ENCODE measurements at regions not wholly inside any gene's neighbourhood (a gene's known extent, or its start where the extent isn't known, plus 50 kb on each side); places are given as distances from the start of the nearest gene placed in this dataset.

DNA sequence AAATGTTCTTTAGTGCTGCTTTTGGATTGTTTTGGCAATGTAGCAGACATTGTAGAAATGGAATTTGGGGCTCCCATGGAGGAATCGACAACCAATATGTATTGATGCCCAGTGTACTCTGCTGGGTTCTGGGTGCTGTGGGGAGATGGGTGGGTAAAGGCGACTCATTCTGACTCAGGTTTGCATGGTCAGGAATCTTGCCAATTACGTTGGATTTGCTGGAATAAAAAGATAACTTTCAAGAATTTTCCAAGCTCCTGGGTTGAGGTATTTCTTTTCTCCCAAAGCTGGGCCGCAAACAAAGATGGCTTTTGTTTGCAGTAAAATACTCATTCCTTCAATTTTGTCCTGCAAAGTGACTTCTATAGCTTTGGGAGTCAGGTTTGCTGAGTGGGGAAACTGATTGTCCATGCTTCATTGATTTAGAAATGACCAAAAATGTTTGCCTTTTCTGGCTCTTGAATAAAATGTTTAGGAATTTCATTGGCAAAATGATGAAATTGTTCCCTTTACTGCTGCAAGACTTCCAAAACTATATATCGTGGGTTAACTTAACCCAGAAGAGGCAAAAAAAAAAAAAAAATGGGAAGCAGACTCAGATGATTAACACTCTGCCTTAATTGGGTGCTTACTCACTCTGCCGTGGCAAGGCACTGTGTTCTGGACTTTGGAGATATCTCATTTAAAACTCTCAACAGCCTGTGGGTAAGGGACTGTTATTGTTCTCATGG, 57.0 kb downstream of the RTL9 start:
- H3K27me3 ChIP-seq (ENCODE audit: control insufficient read depth in 2 of 2, insufficient read depth in 2 of 2, low read length in 2 of 2), result no peaks in the 10 kb centered on the region
- H3K9me1 ChIP-seq (ENCODE audit: control insufficient read depth, insufficient read depth, low read length), result no peaks in the 10 kb centered on the region
- no peaks in the 10 kb centered on the region for H3K9me3 ChIP-seq (replicated peaks; ENCODE audit: control insufficient read depth, insufficient read depth, low read depth, low read length)
- POLR2A ChIA-PET, result interaction anchor here (1.7 to 2.1 kb wide), 2 partner anchors 255 to 263 kb away, joined by 5 to 7 read pairs; no protein-coding TSS in a partner anchor
- no peak overlapping the region for H3K4me2 ChIP-seq (ENCODE audit: insufficient read depth, low read length)
- CTCF ChIA-PET (ENCODE audit: low intra/inter-chr PET ratio), result interaction anchor here (0.6 to 1.3 kb wide), 2 partner anchors 255 to 504 kb away, joined by 3 to 8 read pairs; no protein-coding TSS in a partner anchor
- no peak overlapping the region for H3K4me3 ChIP-seq
- in situ Hi-C loops (cut with MboI) (loop anchor here (25.0 kb wide), 1 partner anchor 503 kb away; no protein-coding TSS in a partner anchor), intact Hi-C loops (cut with micrococcal nuclease) (loop anchor here (10.0 kb wide), 1 partner anchor 501 kb away; no protein-coding TSS in a partner anchor)
- no peak overlapping the region for H2AFZ ChIP-seq (ENCODE audit: low read depth, low read length)
- H3K4me1 ChIP-seq (replicated peaks in 1 of 2; ENCODE audit: control insufficient read depth in 2 of 2, insufficient read depth in 2 of 2, low read length in 2 of 2), result peaks cover 12 to 20% of the 10 kb centered on the region in 2 experiments; a peak in 4 of 5 replicates
- H3K36me3 ChIP-seq (ENCODE audit: control insufficient read depth, insufficient read depth, low read length), result no peaks in the 10 kb centered on the region
- no peak overlapping the region for H3K9ac ChIP-seq (ENCODE audit: insufficient read depth in 1 of 2, low read depth in 2 of 2, low read length in 2 of 2)
- 25% methylated on average over 6 of the region's 6 CpGs for WGBS (ENCODE audit: insufficient coverage, low coverage, missing lambda C conversion rate)
- H3K27ac ChIP-seq (ENCODE audit: extremely low read depth, low read depth, low read length), result no peak overlapping the region; the same call in 2 of the 3 replicates
- no peaks in the 10 kb centered on the region for H3K79me2 ChIP-seq (ENCODE audit: control insufficient read depth, insufficient read depth, low read length)
- DNase-seq (ENCODE audit: extremely low read depth in 1 of 4, low spot score in 3 of 4), result no peak
- no peaks in the 10 kb centered on the region for H4K20me1 ChIP-seq (replicated peaks; ENCODE audit: control insufficient read depth, insufficient read depth, low read length)
- no peak for FAIRE-seq
- BruUV-seq (replicated peaks), result no TSS peak
- ATAC-seq, result no peak
- TF ChIP-seq PML (IDR thresholded peaks at IDR 0.05; ENCODE audit: low read length), result no peak
- no peak for TF ChIP-seq ZNF280B (CRISPR knock-in tag; IDR thresholded peaks at IDR 0.05)
- peak; percentile 29 for TF ChIP-seq RBM25 (IDR thresholded peaks at IDR 0.05; ENCODE audit: low read depth, low read length, severe bottlenecking)
- TF ChIP-seq ZFP1 (CRISPR knock-in tag; IDR thresholded peaks at IDR 0.05), result no peak
- no peak for TF ChIP-seq ZFPM2 (CRISPR knock-in tag; IDR thresholded peaks at IDR 0.05)
- no peak for TF ChIP-seq ZNF507 (tag; conservative IDR thresholded peaks at IDR 0.05)
- TF ChIP-seq ZNF431 (CRISPR knock-in tag; IDR thresholded peaks at IDR 0.05), result no peak
- TF ChIP-seq TEAD1 (CRISPR knock-in tag; IDR thresholded peaks at IDR 0.05), result no peak
- no peak for TF ChIP-seq HSF4 (CRISPR knock-in tag; IDR thresholded peaks at IDR 0.05; ENCODE audit: borderline replicate concordance)
- TF ChIP-seq, protein P1, sequence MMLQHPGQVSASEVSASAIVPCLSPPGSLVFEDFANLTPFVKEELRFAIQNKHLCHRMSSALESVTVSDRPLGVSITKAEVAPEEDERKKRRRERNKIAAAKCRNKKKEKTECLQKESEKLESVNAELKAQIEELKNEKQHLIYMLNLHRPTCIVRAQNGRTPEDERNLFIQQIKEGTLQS (IDR thresholded peaks at IDR 0.05), result 0 out of 2 replicates have a peak, but pooled peaks have one; percentile 14
- TF ChIP-seq, protein P1 (CRISPR knock-in tag; conservative IDR thresholded peaks at IDR 0.05), result no peak
- no peak for TF ChIP-seq IRF2 (CRISPR knock-in tag; IDR thresholded peaks at IDR 0.05)
- no peak for TF ChIP-seq RBM39 (optimal IDR thresholded peaks at IDR 0.05; ENCODE audit: low read depth, low read length)
- TF ChIP-seq CBFA2T3 (IDR thresholded peaks at IDR 0.05), result peak; percentile 38; the same call in 1 of the 2 replicates
- TF ChIP-seq SREBF2 (CRISPR knock-in tag; IDR thresholded peaks at IDR 0.05), result no peak
- TF ChIP-seq NELFE (IDR thresholded peaks at IDR 0.05; ENCODE audit: insufficient read depth, insufficient read length), result no peak
- no peak for TF ChIP-seq KLF13 (tag; IDR thresholded peaks at IDR 0.05; ENCODE audit: borderline replicate concordance, low read depth)
- no peak for TF ChIP-seq ZFP30 (CRISPR knock-in tag; IDR thresholded peaks at IDR 0.05; ENCODE audit: borderline replicate concordance)
- TF ChIP-seq EZH2 (IDR thresholded peaks at IDR 0.05; ENCODE audit: borderline replicate concordance, low read depth, low read length), result no peak
- TF ChIP-seq TOE1 (IDR thresholded peaks at IDR 0.05; ENCODE audit: borderline replicate concordance), result no peak
- no peak for TF ChIP-seq TOE1 (CRISPR knock-in tag; IDR thresholded peaks at IDR 0.05; ENCODE audit: borderline replicate concordance, low read depth)
- no peak for TF ChIP-seq ZNF707 (CRISPR knock-in tag; conservative IDR thresholded peaks at IDR 0.05)
